Mucosa of stomach (tissue), 1 donor: ENCODE measurements at regions not wholly inside any gene's neighbourhood (a gene's known extent, or its start where the extent isn't known, plus 50 kb on each side); places are given as distances from the start of the nearest gene placed in this dataset.

Source experiments
- H3K27me3 ChIP-seq: one replicate; pipeline ENCODE4 v1.7.0; 2013; ENCODE audit warnings: mild to moderate bottlenecking, low read length; ENCODE audit not compliant: control insufficient read depth, insufficient read depth
- H3K36me3 ChIP-seq: one replicate; pipeline ENCODE4 v1.7.0; 2013; ENCODE audit warnings: low read length; ENCODE audit not compliant: control insufficient read depth, insufficient read depth
- H3K4me1 ChIP-seq: one replicate; pipeline ENCODE4 v1.7.0; 2013; ENCODE audit warnings: mild to moderate bottlenecking, low read length; ENCODE audit not compliant: control insufficient read depth, insufficient read depth
- H3K4me3 ChIP-seq: one replicate; pipeline ENCODE4 v1.7.0; 2013; ENCODE audit warnings: low read length
- H3K9ac ChIP-seq: one replicate; pipeline ENCODE4 v1.7.0; 2013; ENCODE audit warnings: mild to moderate bottlenecking, low read length, moderate library complexity
- H3K9me3 ChIP-seq: one replicate; pipeline ENCODE4 v1.7.0; 2013; ENCODE audit warnings: mild to moderate bottlenecking, low read length, moderate library complexity; ENCODE audit not compliant: control insufficient read depth
- donor health status: Pancreatic carcinoma.

DNA sequence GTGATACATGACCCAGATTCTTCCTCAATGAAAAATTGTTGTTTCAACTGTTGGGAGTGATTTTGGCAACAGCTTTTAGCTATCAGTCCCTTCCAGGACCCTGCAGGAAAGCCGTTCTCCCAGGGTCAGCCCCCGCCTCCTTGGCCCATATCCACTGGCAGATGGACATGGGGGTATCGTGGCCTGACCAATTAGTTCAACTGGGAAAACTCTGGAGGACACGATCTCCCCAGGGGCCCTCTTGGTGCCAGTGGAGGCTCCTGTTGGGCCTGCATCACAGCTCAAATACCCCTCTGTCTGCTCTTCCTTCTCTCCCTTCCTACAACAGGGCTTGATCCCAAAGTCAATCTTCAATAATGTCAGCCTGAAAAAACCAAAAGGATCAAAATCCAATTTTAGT lies 272.5 kb upstream of the B3GAT1 start:
- no peaks in the 10 kb centered on the region for H3K27me3 ChIP-seq
- H3K9ac ChIP-seq = no peak overlapping the region
- no peak overlapping the region for H3K4me3 ChIP-seq
- H3K9me3 ChIP-seq = no peaks in the 10 kb centered on the region
- no peaks in the 10 kb centered on the region for H3K4me1 ChIP-seq
- H3K36me3 ChIP-seq = no peaks in the 10 kb centered on the region

DNA sequence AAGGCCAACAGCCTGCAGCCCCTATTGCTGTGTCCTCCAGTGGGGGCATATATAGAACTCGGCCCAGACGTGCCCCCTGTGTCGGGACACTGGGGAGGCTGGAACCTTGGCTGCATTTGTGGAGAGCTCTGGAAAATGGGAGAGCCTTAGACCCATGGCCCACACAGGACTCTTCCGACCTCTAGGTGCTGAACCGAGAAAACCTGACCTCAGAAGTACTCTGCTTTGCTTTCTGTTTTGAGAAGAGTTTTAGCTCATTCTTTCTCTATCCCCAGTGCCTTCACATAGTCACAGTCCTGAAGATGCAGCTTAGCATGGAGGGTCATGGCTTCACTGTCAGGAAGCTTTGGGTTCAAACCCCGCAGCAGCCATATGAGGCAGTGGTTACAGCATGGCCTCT lies 271.8 kb upstream of the B3GAT1 start:
- Histone ChIP-seq H3K9ac (no peak overlapping the region), H3K27me3 (no peaks in the 10 kb centered on the region), H3K4me3 (no peak overlapping the region), H3K9me3 (no peaks in the 10 kb centered on the region), H3K4me1 (no peaks in the 10 kb centered on the region), H3K36me3 (no peaks in the 10 kb centered on the region)

DNA sequence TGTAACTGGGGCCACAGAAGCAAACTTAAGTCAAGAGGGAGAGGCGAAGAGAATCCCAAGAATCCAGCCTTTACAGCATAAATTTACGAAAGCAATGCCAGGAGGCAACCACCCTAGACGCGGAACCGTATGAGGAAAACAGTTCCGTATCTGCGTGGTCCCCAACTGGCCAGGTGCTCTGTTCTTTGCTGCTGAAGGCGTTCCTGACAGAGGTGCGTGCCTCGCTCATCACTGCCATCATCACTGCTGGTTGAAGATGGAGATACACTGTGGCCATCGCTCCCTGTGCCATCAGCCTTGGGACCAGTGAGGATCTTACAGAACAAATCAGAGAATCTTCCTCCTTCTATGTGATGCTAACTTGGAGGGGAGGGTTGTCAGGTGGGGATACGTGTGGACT lies 270.5 kb upstream of the B3GAT1 start:
- Histone ChIP-seq H3K4me1 (no peaks in the 10 kb centered on the region), H3K4me3 (no peak overlapping the region), H3K27me3 (no peaks in the 10 kb centered on the region), H3K9me3 (no peaks in the 10 kb centered on the region), H3K9ac (no peak overlapping the region), H3K36me3 (no peaks in the 10 kb centered on the region)

DNA sequence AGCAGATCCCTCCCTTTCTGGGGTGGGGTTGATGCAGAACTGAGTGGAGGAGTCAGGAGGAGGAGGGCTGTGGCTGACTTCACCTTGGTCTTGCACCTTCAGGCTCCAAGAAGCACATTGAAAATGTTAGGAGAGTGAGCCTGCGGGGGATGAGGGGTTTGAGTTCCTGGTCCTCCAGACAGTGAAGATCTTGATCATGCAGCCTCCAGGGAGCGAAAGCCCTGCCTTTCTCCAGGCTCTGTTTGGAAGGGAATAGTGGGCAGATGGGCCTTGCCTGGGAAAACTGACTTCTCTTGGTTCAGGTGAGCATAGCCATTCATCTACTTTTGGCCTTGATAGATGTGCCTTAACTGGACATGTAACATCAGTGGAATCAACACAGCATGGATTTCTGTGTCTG lies 267.6 kb upstream of the B3GAT1 start:
- no peaks in the 10 kb centered on the region for H3K36me3 ChIP-seq
- H3K27me3 ChIP-seq = no peaks in the 10 kb centered on the region
- no peak overlapping the region for H3K9ac ChIP-seq
- no peak overlapping the region for H3K4me3 ChIP-seq
- no peaks in the 10 kb centered on the region for H3K9me3 ChIP-seq
- no peaks in the 10 kb centered on the region for H3K4me1 ChIP-seq

DNA sequence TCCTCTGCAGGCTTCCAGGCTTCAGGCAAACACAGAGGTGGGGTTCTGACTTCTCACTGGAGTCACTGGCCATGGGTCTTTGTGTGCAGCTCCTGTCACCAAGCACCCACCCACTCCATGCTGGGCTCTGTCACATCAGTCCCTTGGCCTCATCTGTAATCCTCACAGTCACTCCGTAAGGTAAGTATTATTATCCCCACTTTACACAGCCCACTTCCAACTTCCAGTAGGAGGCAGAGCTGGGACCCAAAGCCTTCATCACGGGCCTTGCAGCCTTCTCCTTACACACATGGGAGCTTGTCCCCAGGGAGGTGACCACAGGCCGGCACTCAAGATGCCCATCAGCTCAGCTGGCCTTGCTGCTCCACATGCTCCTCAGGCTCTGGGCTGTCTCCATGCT lies 266.7 kb upstream of the B3GAT1 start:
- no peak overlapping the region for H3K9ac ChIP-seq
- H3K4me1 ChIP-seq = no peaks in the 10 kb centered on the region
- H3K36me3 ChIP-seq = no peaks in the 10 kb centered on the region
- H3K4me3 ChIP-seq = no peak overlapping the region
- H3K27me3 ChIP-seq = no peaks in the 10 kb centered on the region
- H3K9me3 ChIP-seq = no peaks in the 10 kb centered on the region

DNA sequence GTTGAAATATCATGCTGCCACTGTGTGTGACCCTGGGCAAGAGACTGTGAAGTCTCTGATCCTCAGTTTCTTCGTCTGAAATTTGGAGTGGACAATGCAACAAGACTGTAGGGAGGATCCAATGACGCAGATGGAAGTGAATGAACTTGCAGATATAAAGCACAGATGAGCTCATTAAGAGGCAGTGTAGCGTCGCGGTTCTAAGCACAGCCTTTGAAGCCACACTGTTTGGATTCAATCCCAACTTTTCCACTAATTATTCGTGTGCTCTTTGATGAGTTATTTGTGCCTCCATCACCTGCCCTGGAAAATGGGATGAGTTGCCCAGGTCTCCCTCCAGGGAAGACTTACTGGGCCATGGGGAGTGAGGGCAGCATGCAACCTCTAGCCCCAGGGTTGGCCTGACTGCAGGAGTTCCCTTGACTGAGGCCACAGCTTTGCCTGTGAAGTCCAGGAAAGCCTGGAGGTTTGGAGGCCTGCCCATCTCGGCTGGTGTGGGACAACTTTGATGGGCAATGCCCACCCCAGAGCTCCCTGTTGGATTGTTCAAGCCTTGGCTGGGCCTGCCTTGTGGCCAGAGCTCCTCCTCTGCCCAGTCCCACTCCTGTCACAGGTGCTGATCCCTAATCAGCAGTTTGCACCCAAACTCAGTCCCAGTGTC lies 266.0 kb upstream of the B3GAT1 start:
- no peak overlapping the region for H3K4me3 ChIP-seq

DNA sequence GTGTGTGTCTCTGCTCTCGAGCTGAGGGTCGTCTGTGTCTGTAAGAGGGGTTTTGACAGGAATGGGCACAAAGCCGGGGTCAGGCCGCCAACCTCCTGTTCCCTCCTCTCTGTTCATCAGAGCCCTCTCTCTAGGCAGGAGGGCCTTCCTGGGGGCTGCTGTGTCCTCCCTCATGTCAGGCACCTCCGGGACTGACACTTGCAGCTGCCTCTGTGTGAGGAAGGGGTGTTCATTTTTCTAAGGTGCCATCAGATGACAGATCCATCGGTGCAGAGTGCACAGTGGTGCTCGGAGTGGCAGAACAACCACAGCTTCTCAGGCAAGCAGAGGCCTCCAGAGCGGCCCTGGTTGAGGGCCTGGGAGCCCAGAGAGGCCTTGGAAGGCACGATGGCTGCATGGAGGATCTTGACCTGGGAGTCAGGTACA lies 265.4 kb upstream of the B3GAT1 start:
- no peaks in the 10 kb centered on the region for H3K36me3 ChIP-seq
- no peaks in the 10 kb centered on the region for H3K9me3 ChIP-seq
- H3K4me3 ChIP-seq = no peak overlapping the region
- no peak overlapping the region for H3K9ac ChIP-seq
- H3K27me3 ChIP-seq = no peaks in the 10 kb centered on the region
- H3K4me1 ChIP-seq = no peaks in the 10 kb centered on the region

More for the DNA sequence above, 266.0 kb upstream of the B3GAT1 start:
- H3K9me3 ChIP-seq = no peaks in the 10 kb centered on the region
- H3K27me3 ChIP-seq = no peaks in the 10 kb centered on the region
- H3K9ac ChIP-seq = no peak overlapping the region
- H3K36me3 ChIP-seq = no peaks in the 10 kb centered on the region
- H3K4me1 ChIP-seq = no peaks in the 10 kb centered on the region

DNA sequence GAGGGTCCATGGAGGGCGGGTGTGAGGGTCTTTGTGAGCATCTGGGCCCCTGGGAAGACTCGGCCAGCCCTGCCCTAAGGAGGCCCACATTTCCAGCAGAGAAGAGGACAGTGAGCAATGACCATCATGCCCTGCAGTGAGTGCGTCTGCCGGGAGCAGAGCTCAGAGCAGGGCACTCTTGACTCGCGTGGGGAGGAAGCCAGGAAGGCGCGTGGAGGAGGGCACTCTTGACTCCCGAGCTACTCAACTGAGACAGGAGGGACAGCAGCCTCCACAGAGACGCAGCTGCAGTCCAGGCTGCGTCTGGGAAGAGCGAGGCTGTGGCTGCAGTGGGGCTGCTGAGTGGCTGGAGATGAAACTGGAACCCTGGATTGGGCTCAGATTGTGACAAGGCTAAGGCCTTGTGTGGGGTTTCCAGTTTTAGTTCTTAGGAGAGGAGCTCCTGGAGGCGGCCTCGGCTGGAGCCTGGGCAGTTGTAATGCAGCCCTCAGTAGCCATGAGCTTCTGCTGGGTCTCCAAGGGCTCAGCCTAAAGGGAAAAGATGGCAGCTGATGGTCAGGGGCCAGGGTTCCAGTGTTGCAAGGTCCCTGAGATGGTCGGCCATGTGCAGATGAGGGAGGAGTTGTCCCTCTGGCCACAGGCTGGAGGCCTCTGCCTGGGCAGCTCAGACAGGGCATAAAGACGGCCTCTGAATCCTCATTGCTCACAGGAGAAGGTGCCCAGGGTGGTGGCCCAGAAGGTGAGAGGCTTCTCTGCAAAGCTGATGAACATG lies 264.7 kb upstream of the B3GAT1 start:
- Histone ChIP-seq H3K9me3 (no peaks in the 10 kb centered on the region), H3K9ac (no peak overlapping the region), H3K4me3 (no peak overlapping the region), H3K4me1 (no peaks in the 10 kb centered on the region), H3K27me3 (no peaks in the 10 kb centered on the region), H3K36me3 (no peaks in the 10 kb centered on the region)

DNA sequence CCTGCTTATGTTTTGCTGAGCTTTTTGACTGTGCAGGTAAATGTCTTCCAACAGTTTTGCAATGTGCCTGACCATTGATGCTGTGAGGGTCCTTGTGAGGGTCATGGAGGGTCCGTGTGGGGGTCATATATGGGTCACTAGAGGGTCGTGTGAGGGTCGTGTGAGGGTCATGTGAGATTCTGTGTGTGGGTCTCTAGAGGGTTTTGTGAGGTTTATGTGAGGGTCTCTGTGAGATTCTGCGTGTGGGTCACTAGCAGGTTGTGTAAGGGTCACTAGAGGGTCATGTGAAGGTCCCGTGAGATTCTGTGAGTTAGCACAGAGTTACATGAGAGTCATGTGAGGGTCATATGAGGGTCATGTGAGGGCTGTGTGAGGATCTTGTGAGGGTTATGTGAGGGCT lies 263.9 kb upstream of the B3GAT1 start:
- H3K4me1 ChIP-seq = no peaks in the 10 kb centered on the region
- H3K9me3 ChIP-seq = no peaks in the 10 kb centered on the region
- H3K9ac ChIP-seq = no peak overlapping the region
- no peaks in the 10 kb centered on the region for H3K27me3 ChIP-seq
- no peak overlapping the region for H3K4me3 ChIP-seq
- no peaks in the 10 kb centered on the region for H3K36me3 ChIP-seq

DNA sequence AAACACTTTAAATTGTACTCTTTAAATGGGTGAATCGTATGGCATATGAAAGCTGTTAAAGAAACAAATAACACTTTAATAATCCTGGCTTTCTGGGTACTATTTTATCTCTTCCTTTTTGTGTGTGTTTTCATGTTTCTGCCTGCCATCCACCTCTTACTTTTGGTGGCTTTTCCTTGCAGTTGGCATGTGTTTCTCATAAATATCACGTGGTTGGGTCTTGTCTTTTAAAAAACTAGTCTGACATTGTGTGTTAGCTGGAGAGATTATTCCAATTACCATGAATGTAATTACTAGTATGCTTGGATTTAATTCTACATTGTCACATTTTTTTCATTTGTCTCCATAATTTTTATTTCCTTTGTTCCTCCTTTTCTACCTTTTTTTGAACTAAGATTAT lies 262.9 kb upstream of the B3GAT1 start:
- no peaks in the 10 kb centered on the region for H3K36me3 ChIP-seq
- H3K9me3 ChIP-seq = no peaks in the 10 kb centered on the region
- H3K4me3 ChIP-seq = no peak overlapping the region
- no peaks in the 10 kb centered on the region for H3K27me3 ChIP-seq
- no peaks in the 10 kb centered on the region for H3K4me1 ChIP-seq
- H3K9ac ChIP-seq = no peak overlapping the region

DNA sequence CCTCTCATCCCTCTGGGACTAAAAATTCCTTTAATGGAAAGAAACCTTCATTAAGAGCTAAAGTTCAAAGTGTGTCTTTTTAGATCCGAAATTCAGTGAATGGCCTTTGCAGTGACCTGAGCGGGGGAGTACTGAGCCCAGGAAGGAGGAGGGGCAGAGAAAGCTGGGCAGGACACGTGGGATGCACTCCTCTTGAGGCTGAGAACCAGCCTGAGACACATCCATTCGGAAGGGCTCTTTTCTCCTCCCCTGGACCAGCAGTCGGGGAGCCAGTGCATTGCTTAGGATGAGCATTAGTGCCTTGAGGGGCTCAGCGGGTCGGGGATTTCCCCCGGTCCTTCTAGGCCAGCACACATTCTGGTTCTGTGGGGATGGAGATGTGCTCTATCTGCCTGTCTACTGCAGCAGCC lies 258.9 kb upstream of the B3GAT1 start:
- Histone ChIP-seq H3K9ac (no peak overlapping the region), H3K9me3 (no peaks in the 10 kb centered on the region), H3K4me3 (no peak overlapping the region), H3K4me1 (no peaks in the 10 kb centered on the region), H3K27me3 (peaks cover 4% of the 10 kb centered on the region), H3K36me3 (no peaks in the 10 kb centered on the region)

DNA sequence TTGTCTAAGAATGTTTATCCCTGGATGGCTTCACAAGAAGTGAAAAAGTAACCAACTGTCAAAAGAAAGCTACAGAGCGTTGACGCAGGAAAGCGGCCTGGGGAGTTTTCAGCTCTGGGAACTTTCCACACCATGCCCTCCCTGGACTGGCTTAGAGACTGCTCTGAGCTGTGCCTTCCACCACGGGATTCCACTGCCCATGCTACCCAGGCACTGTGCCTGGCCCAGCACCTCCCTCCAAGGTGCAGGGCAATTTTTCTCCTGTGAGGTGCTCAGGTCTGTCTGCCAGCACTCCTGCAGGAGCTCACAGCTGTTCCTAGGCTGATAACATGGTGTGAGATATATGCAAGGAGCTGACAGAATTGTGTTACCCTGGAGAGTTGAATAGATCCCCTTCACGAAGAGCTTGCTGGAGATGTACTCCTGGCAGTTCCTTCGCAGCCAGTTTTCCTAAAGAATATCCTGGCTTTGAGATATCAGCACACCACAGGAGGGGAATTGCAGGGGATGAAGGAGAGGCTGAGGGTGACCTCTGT lies 258.3 kb upstream of the B3GAT1 start:
- H3K36me3 ChIP-seq = no peaks in the 10 kb centered on the region
- H3K27me3 ChIP-seq = peaks cover 4% of the 10 kb centered on the region
- no peak overlapping the region for H3K4me3 ChIP-seq
- no peaks in the 10 kb centered on the region for H3K4me1 ChIP-seq
- H3K9ac ChIP-seq = no peak overlapping the region
- H3K9me3 ChIP-seq = no peaks in the 10 kb centered on the region
